ENCODE measurements at regions not wholly inside any gene's neighbourhood (a gene's known extent, or its start where the extent isn't known, plus 50 kb on each side); places are given as distances from the start of the nearest gene placed in this dataset.

GRCh38 chr9:107554636-107555035, 65.1 kb upstream of the KLF4 start:
- no peak for DNase-seq
- H3K27me3 ChIP-seq: no peaks in the 10 kb centered on the region
- no peaks in the 10 kb centered on the region for H3K9me3 ChIP-seq
- no peak overlapping the region for H3K4me3 ChIP-seq
- H3K36me3 ChIP-seq: no peaks in the 10 kb centered on the region

- no peaks in the 10 kb centered on the region for H3K9me3 ChIP-seq
- no peak overlapping the region for H3K4me3 ChIP-seq
- H3K36me3 ChIP-seq: no peaks in the 10 kb centered on the region
- peak; percentile 80 for DNase-seq
- no peaks in the 10 kb centered on the region for H3K27me3 ChIP-seq
Observed at GRCh38 chr9:107548298-107549142, 59.0 kb upstream of the KLF4 start.

GRCh38 chr9:107547772-107548297, 58.3 kb upstream of the KLF4 start:
- H3K36me3 ChIP-seq: no peaks in the 10 kb centered on the region
- no peak overlapping the region for H3K4me3 ChIP-seq
- H3K27me3 ChIP-seq: no peaks in the 10 kb centered on the region
- no peak for DNase-seq
- no peaks in the 10 kb centered on the region for H3K9me3 ChIP-seq

GRCh38 chr9:107547303-107547702, 57.7 kb upstream of the KLF4 start:
- Histone ChIP-seq H3K36me3 (no peaks in the 10 kb centered on the region), H3K9me3 (no peaks in the 10 kb centered on the region), H3K4me3 (no peak overlapping the region), H3K27me3 (no peaks in the 10 kb centered on the region)
- no peak for DNase-seq

- Histone ChIP-seq H3K9me3 (no peaks in the 10 kb centered on the region), H3K4me3 (no peak overlapping the region), H3K27me3 (no peaks in the 10 kb centered on the region), H3K36me3 (no peaks in the 10 kb centered on the region)
- no peak for DNase-seq
Observed at GRCh38 chr9:107546859-107547258, 57.3 kb upstream of the KLF4 start.

- Histone ChIP-seq H3K4me3 (no peak overlapping the region), H3K27me3 (no peaks in the 10 kb centered on the region), H3K9me3 (no peaks in the 10 kb centered on the region), H3K36me3 (no peaks in the 10 kb centered on the region)
- no peak for DNase-seq
Observed at GRCh38 chr9:107545036-107545435, 55.5 kb upstream of the KLF4 start.

- Histone ChIP-seq H3K36me3 (no peaks in the 10 kb centered on the region), H3K9me3 (no peaks in the 10 kb centered on the region), H3K27me3 (no peaks in the 10 kb centered on the region), H3K4me3 (no peak overlapping the region)
- no peak for DNase-seq
Observed at GRCh38 chr9:107542411-107543157, 53.0 kb upstream of the KLF4 start.

GRCh38 chr9:107541523-107541922, 52.0 kb upstream of the KLF4 start:
- no peak overlapping the region for H3K4me3 ChIP-seq
- no peaks in the 10 kb centered on the region for H3K9me3 ChIP-seq
- no peak for DNase-seq
- no peaks in the 10 kb centered on the region for H3K36me3 ChIP-seq
- no peaks in the 10 kb centered on the region for H3K27me3 ChIP-seq

- DNase-seq: no peak
- Histone ChIP-seq H3K4me3 (no peak overlapping the region), H3K9me3 (no peaks in the 10 kb centered on the region), H3K27me3 (no peaks in the 10 kb centered on the region), H3K36me3 (no peaks in the 10 kb centered on the region)
Observed at GRCh38 chr9:107540164-107540561, 50.6 kb upstream of the KLF4 start.

GRCh38 chr9:107539427-107540163, 50.0 kb upstream of the KLF4 start:
- DNase-seq: no peak
- Histone ChIP-seq H3K36me3 (no peaks in the 10 kb centered on the region), H3K4me3 (no peak overlapping the region), H3K27me3 (no peaks in the 10 kb centered on the region), H3K9me3 (no peaks in the 10 kb centered on the region)
